Panc1 (cell line): ENCODE measurements at regions not wholly inside any gene's neighbourhood (a gene's known extent, or its start where the extent isn't known, plus 50 kb on each side); places are given as distances from the start of the nearest gene placed in this dataset.

Experiments used
- ATAC-seq: fragments of 200-7000 bp; cut with Tn5 transposase; 2 replicates; pipeline ENCODE4 v1.9.1; 2020; ENCODE audit warnings: mild to moderate bottlenecking, moderate library complexity
- BruUV-seq: library from RNA; stranded (reverse); fragments of 400-500 nt; replicated peaks from 2 replicates; lab custom pipeline; 2021; lab: Mats Ljungman, UMichigan
- CTCF ChIA-PET: fragments of 300-600 bp; sonication (Branson Sonifier 250); formaldehyde crosslinking; loops from one replicate; lab custom pipeline; 2022; ENCODE audit warnings: antibody characterized with exemption; lab: Charles Lee
- POLR2A ChIA-PET: fragments of 300-600 bp; sonication (Branson Sonifier 250); formaldehyde crosslinking; loops from one replicate; lab custom pipeline; 2022; ENCODE audit warnings: antibody characterized with exemption; lab: Charles Lee
- DNase-seq: peaks from one replicate; pipeline ENCODE4 v3.0.0-alpha.2; 2010; ENCODE audit warnings: low read depth, low spot score
- H3K27ac ChIP-seq: 2 replicates; pipeline ENCODE4 v1.5.1; 2011; ENCODE audit warnings: mild to moderate bottlenecking, low read length, inconsistent platforms
- H3K27me3 ChIP-seq: fragments of 200-500 bp; sonication (Bioruptor generic); 2 replicates; pipeline ENCODE4 v1.6.0; 2014; ENCODE audit warnings: low read length, inconsistent platforms; ENCODE audit not compliant: control insufficient read depth, insufficient read depth
- H3K36me3 ChIP-seq: fragments of 200-500 bp; sonication (Bioruptor generic); 2 replicates; pipeline ENCODE4 v1.5.1; 2014; ENCODE audit warnings: inconsistent platforms, mild to moderate bottlenecking, low read length, moderate library complexity; ENCODE audit not compliant: control insufficient read depth, insufficient read depth
- H3K4me1 ChIP-seq: 2 replicates; pipeline ENCODE4 v1.5.1; 2011; ENCODE audit warnings: inconsistent platforms, mild to moderate bottlenecking, low read length, moderate library complexity; ENCODE audit not compliant: control insufficient read depth, insufficient read depth
- H3K4me3 ChIP-seq, 2 experiments: 2 replicates each; pipeline ENCODE4 v1.5.1; 2011 to 2012; ENCODE audit warnings: low read depth in 2 of 2, low read length in 2 of 2, mild to moderate bottlenecking in 2 of 2, inconsistent platforms in 1 of 2, moderate library complexity in 1 of 2
- H3K9me3 ChIP-seq: fragments of 200-500 bp; sonication (Bioruptor generic); 2 replicates; pipeline ENCODE4 v1.5.1; 2014; ENCODE audit warnings: low read depth, mild to moderate bottlenecking, inconsistent platforms, low read length, moderate library complexity; ENCODE audit not compliant: control insufficient read depth, insufficient read depth
- CTCF ChIP-seq: fragments of 450-650 bp; IDR thresholded peaks from 2 replicates; pipeline ENCODE4 v1.5.1; 2017; ENCODE audit warnings: mild to moderate bottlenecking
- POLR2AphosphoS5 ChIP-seq: IDR thresholded peaks from 2 replicates; pipeline ENCODE4 v1.6.1; 2012; ENCODE audit warnings: mild to moderate bottlenecking, low read depth, low read length, moderate library complexity
- REST ChIP-seq, 2 experiments: IDR thresholded peaks; 2 replicates each; pipeline ENCODE4 v1.6.1; 2011 to 2012; ENCODE audit warnings: low read depth in 2 of 2, control low read depth in 1 of 2, low read length in 1 of 2, mild to moderate bottlenecking in 1 of 2, moderate library complexity in 1 of 2; ENCODE audit not compliant: insufficient read depth in 1 of 2
- SIN3A ChIP-seq: IDR thresholded peaks from 2 replicates; pipeline ENCODE4 v1.6.1; 2012; ENCODE audit warnings: low read depth, mild to moderate bottlenecking, low read length, moderate library complexity, borderline replicate concordance; ENCODE audit not compliant: insufficient read depth
- TCF7L2 ChIP-seq: IDR thresholded peaks from 2 replicates; pipeline ENCODE4 v1.6.1; 2011; ENCODE audit warnings: mild to moderate bottlenecking, low read depth, low read length, inconsistent platforms
- in situ Hi-C: cut with HindIII; loops from 2 replicates; pipeline ENCODE4 v1.10.0; 2016; ENCODE audit warnings: low sequenced_read_pairs, low pct_unique_long_range_greater_than_20kb
- intact Hi-C: fragments of 100-400 bp; cut with micrococcal nuclease; formaldehyde crosslinking; loops from one replicate; pipeline ENCODE4 v1.10.0; 2022; ENCODE audit not compliant: unreplicated experiment

DNA sequence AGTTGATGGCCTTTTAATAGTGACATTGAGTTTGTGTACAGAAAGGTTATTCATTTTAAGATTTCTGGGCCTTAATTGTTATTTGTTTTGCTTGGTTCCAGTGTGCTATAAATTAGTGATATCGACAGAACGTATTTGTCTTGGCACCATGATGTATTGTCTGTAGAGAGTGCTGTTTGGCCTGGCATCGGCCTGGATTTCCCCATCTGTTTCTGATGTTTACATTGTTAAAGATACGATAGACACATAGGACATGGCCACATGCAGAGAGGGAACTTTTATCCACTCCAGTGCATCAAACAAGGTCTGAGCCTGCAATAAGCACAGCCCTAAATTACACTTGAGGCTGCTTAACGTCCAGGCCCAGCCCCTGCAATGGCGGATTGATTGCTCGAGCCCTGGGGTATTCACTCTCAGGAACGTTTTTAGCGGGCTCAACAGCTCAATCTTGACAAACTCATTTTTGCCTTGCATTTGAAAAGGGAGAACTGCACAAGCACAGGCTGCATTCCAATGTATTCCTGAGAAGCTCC is 144.7 kb downstream of the SLC4A3 start:
- CTCF ChIA-PET = no interaction called here
- POLR2A ChIA-PET = no interaction called here
- Histone ChIP-seq H3K4me3 (no peak overlapping the region), H3K27me3 (no peaks in the 10 kb centered on the region), H3K27ac (no peak overlapping the region), H3K36me3 (no peaks in the 10 kb centered on the region), H3K9me3 (no peaks in the 10 kb centered on the region), H3K4me1 (no peaks in the 10 kb centered on the region; the same call in 1 of the 2 replicates)
- intact Hi-C loops = no loop called here
- no peak for DNase-seq
- BruUV-seq = no TSS peak
- TF ChIP-seq CTCF (no peak), POLR2AphosphoS5 (no peak), TCF7L2 (no peak), SIN3A (no peak), REST (IDR thresholded peaks at IDR 0.05; ENCODE audit: insufficient read depth in 1 of 2, low read depth in 2 of 2, low read length in 1 of 2) (no peak)
- no peak for ATAC-seq
- in situ Hi-C loops = no loop called here

DNA sequence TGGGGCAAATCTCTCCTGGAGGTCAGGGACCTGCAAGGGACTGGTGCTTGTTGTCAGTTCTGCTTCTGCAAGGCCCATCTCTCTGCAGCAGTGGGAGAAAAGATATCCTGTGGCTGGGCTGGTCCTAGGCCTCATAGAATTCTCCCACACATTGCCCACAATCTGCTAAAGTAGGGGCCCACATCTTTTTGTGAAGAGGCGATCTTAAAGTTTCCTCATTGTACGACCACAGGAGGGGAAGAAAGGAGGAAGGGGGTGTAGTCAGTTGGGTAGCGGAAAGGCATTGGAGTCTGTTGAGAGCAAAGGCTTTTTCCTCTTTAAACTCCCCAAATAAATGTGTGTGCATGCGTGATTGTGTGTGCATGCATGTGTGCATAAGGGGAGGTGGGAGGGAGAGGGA is 145.3 kb downstream of the SLC4A3 start:
- POLR2A ChIA-PET = no interaction called here
- in situ Hi-C loops (no loop called here), intact Hi-C loops (no loop called here)
- CTCF ChIA-PET = no interaction called here
- ATAC-seq (no peak), DNase-seq (no peak)
- no peak overlapping the region for H3K27ac ChIP-seq
- no peaks in the 10 kb centered on the region; the same call in 1 of the 2 replicates for H3K4me1 ChIP-seq
- H3K4me3 ChIP-seq = no peak overlapping the region
- H3K9me3 ChIP-seq = no peaks in the 10 kb centered on the region
- H3K36me3 ChIP-seq = no peaks in the 10 kb centered on the region
- H3K27me3 ChIP-seq = no peaks in the 10 kb centered on the region
- TF ChIP-seq REST (IDR thresholded peaks at IDR 0.05; ENCODE audit: insufficient read depth in 1 of 2, low read depth in 2 of 2, low read length in 1 of 2) (no peak), CTCF (no peak), SIN3A (no peak), TCF7L2 (no peak), POLR2AphosphoS5 (no peak)
- no TSS peak for BruUV-seq
